ENCODE measurements at regions not wholly inside any gene's neighbourhood (a gene's known extent, or its start where the extent isn't known, plus 50 kb on each side); places are given as distances from the start of the nearest gene placed in this dataset.

GRCh38 chr10:4549139-4549653, 276.8 kb upstream of the AKR1E2 start:
- TF ChIP-seq EZH2 (IDR thresholded peaks at IDR 0.05; ENCODE audit: borderline replicate concordance, low read depth, low read length, severe bottlenecking): no peak
- TF ChIP-seq, protein P1, sequence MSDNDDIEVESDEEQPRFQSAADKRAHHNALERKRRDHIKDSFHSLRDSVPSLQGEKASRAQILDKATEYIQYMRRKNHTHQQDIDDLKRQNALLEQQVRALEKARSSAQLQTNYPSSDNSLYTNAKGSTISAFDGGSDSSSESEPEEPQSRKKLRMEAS (IDR thresholded peaks at IDR 0.05; ENCODE audit: insufficient read depth, insufficient read length): no peak
